ENCODE measurements at regions not wholly inside any gene's neighbourhood (a gene's known extent, or its start where the extent isn't known, plus 50 kb on each side); places are given as distances from the start of the nearest gene placed in this dataset.
"Not testable (repeated sequence)": the region's sequence is repeated elsewhere in the genome, so short reads cannot be mapped to it uniquely, and the experiment has no call there.

DNA sequence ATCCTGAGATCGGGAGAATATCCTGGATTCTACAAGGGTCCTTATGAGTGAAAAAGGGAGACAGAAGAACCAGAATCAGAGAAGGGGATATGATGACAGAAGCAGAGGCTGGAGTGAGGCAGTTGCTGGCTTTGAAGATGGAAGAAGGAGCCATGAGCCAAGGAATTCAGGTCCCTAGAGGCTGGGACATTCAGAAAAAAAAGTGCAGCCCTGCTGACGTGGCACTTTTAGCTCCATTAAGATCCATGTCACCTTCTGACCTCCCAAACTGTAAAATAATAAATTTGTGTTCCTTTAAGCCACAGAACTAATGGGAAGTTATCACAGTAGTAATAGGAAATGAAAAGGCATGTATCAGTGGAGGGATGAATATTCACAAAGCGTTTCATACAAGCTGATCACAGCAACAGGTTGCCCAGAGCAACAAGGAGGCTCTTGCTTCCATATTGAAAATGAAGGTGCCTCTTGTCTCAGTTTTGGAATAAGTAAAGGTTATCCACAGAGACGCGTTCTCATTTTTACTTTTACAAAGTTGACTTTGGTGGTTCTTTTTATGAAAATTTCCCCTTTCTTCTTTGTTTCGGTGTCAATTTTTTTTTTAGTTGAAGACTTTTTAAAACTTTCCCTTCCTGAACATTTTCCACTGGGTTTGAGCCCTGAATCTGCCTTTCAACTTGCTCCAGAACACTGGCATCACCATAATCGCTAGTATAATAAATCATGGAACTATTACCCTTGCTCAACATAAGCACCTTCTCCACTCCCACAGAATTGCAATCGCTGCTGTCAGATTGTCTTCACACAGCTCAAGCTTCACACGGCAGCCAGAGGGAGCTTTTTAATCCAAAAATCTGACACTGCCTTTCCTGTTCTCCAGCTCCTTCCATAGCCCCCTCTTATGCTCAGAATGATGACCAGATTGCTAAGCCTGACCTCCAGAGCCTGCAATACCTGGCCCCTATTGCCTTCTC lies 127.6 kb upstream of the RBPJ start:
- Histone ChIP-seq H3K4me3 (no peak overlapping the region), H3K27ac (peak overlapping the region in 1 of 21 experiments; percentile 7)

DNA sequence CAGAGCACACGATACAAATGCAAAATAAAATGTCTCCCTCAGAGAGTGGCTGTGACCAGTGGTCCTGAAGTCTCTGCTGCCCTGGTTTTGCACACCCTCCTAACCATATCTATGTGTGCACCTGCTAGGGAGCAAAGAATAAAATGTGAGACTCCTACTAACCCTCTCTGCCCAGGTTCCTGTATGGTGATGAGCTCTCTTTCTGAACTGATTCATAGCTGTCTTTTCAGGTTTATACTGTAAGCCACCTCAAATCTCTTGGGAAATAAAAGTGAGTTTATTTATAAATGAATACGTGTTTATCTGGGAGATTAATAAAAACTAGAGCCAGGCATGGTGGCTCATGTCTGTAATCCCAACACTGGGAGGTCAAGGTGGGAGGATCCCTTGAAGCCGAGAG lies 126.0 kb upstream of the RBPJ start:
- Histone ChIP-seq H3K4me3 (no peak overlapping the region), H3K27ac (no peak overlapping the region)

DNA sequence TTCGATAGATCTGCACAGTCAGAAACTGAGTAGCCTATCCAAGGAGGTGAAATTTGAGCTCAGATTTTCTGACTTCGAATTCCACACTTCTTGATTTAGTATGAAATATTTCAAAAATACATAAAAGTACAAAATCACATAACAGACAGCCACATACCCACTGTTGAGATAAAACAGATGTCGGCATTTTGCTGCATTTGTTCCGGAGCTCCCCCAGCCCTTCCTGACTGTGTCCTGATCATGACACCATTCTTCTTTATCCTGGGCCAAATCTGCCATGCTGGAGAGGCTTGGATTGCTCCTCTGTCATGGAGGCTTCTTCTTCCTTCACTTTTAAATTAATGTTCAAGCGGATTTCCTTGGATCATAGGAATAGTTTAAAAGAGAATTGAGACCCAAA lies 124.2 kb upstream of the RBPJ start:
- Histone ChIP-seq H3K27ac (peak overlapping the region in 2 of 21 experiments; percentile 66 to 85), H3K4me3 (no peak overlapping the region)

DNA sequence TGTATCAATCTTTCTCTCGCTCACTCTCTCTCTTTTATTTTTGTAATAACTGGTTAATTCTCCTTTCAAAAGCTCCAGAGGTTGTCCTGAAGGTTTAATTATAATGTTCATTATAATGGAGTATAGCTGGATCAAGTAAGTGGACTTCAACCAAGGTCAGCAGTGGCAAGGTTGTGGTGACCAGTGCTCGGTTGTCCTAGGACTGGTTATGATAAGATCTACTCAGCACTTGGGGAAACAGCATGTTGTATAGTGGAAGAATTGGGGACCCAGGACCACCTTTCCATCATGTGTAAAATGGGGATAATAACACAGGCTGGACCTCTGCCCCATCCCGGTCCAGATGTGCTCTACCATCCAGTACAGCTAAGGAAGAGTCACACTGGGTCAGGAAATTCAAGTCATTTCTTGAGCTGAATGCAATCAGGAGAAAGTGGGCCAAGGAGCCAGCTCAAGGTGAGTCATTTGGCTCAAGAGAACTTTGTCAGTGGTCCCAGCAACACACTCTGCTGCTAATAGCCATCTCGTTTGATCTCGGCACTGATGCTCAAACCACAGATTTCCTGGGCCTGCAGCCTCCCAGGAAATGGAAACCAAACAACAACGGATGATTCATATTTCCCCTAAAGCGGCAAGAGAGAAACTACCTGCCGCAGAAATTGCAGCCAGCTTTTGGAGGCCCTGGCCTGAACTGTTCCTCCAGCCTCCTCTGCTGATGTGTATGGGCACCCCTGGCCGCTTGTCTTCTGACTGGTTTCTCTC lies 123.6 kb upstream of the RBPJ start:
- Histone ChIP-seq H3K4me3 (no peak overlapping the region), H3K27ac (peak overlapping the region in 8 of 21 experiments; percentile 7 to 85 (median 54))

DNA sequence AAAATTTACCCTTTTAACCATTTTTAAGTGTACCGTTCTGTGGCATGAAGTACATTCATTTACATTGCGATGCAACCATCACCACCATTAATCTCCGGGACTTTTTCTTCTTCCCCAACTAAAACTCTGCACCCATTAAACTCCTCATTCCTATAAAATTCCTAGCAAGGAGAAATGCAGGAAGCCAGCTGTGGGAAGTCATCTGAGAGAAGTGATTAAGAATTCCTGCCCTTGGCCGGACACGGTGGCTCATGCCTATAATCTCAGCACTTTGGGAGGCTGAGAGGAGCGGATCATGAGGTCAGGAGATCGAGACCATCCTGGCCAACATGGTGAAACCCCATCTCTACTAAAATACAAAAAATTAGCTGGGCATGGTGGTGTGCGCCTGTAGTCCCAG lies 121.9 kb upstream of the RBPJ start:
- not testable (repeated sequence) for H3K4me3 ChIP-seq
- peak overlapping the region in 2 of 21 experiments; percentile 6 to 85 for H3K27ac ChIP-seq

DNA sequence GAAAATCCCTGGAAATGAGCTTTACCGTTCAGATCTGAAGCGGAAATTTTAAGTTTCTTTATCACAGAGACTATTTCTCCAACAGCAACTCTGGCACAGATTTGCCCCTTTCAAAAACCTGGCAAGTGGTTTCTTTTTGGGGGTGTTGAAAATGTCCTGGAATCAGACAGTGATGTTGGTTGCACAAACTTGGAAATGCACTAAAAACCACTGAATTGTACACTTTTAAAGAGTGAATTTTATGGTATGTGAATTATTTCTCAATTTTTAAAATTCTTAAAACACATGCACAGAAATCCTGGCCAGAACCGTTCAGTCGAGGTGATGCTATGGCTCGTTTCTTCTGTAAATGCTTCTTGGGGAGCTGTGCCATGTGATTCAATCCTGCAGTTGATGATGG lies 121.2 kb upstream of the RBPJ start:
- H3K27ac ChIP-seq = no peak overlapping the region
- no peak overlapping the region for H3K4me3 ChIP-seq

DNA sequence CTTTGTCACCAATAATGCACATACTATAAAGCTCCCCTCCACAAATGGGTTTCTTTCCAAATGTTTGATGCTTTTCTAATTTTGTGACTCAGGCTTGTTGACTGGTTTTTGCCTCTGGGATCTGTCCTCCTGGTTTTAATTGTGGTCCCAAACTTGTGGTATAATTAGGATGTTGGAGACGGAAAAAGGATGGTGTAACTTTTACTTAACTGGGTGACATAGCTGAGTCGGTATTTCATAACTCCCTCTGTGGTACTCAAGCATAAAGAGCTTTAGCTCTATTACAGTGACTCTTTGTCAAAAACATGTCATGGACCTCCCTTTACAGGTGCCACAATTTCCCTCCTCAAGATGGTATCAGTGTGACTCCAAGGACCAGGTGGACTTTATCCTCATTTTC lies 119.7 kb upstream of the RBPJ start:
- Histone ChIP-seq H3K27ac (no peak overlapping the region), H3K4me3 (no peak overlapping the region)

DNA sequence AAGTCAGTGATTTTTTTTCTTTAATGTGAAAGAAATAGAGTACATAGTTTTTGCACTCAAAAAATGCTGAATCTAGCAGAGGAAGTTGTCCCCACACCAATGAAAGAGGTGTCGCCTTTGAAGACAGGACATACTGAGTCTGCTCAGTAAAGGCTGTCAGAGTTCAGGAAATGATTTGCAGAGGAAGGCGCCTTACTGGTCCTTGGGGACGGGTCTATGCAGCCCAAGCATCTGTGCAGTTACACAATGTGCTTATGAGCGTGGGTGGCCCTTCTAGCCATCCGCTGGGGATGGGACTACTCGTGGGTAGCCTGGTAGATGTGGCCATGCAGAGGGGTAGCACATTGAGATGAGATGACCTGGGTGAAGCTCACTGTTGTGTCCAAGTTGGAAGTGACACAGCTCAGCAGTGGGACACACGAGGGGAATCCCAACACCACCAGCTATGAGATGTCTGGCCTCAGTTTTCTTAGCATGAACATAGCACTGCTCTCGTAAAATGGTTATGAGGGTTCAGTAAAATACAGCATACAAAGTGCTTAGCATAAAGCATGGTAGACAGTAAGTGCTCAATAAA lies 116.5 kb upstream of the RBPJ start:
- H3K27ac ChIP-seq = peak overlapping the region in 2 of 21 experiments; percentile 13 to 49
- no peak overlapping the region for H3K4me3 ChIP-seq

DNA sequence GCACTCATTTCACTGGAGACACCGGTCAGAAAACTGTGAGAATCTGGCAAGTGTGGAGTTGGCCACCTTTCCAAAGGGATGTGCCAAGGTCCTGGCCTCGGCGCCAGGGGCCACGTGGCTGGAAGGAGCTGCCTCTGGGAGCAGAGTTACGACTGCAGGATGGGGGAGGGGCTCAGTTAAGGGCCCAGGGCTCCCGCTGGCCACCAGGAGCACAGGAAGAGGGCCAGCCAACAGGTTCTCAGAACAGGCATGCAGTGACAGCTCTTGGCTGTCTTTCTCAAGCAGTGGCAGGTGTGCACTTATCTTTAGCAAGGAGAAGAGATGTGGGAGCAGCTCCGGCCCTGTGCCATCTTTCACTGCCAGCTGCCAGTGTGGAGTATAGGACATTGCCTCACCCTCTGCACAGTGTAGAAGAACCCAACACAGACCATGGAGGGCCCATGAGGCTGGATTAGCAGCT lies 115.9 kb upstream of the RBPJ start:
- no peak overlapping the region for H3K27ac ChIP-seq
- H3K4me3 ChIP-seq = no peak overlapping the region

DNA sequence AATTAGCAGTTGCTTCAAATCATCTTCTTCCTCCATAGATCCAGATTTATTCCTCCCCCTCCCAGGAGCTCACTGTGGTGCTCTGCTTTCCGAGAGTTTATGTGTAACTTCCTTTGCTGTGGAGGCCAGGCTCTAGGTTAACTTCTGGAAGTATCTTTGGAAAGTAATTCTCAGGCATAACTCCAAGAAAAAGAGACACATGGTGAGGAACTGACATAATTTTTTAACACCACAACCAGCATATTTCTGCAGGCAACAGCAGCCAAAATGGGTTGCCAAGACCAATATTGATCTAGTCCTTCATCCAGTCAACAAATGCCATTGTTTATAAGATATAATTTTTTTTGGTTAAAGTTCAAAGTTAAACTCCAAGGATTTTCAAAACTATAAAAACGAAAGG lies 114.5 kb upstream of the RBPJ start:
- Histone ChIP-seq H3K27ac (peak overlapping the region in 1 of 21 experiments; percentile 21), H3K4me3 (no peak overlapping the region)

DNA sequence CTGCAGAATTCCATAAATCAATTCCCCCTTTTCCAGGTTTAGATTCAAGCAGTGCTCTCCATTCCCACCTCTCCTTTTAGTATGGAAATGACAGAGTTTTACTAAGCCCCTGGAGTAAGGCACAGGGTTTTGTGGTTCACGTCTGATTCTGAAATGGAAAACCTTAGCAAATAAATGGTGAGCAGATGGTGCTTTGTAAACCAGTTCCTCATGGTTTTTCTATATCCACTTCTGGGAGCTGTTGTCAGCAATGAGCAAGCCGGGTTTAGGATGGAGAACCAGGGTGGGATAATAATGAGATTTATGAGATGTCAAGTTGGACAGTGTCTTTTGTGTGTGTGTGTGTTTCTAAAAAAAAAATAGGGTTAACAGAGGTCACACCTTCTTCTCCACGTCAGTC lies 113.8 kb upstream of the RBPJ start:
- peak overlapping the region in 1 of 21 experiments; percentile 21 for H3K27ac ChIP-seq
- no peak overlapping the region for H3K4me3 ChIP-seq

DNA sequence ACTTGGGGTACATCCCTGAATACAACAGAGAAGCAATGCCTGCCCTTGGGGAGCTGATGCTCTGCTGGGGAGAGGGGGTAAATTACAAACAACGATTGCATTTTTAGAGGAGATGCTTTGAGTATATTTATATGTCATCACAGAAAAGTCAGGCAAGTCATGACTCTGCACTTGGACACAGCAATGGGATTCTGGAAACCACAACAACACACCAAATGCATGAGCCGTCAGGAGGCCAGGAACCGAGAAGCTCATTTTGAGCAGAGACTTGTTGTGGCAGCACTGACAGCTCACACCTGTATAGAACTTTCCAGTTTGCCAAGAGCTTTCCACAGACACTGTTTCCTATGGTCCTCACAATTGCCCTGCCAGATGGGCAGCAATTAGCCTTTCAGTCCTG lies 113.2 kb upstream of the RBPJ start:
- H3K4me3 ChIP-seq = no peak overlapping the region
- peak overlapping the region in 1 of 21 experiments; percentile 7 for H3K27ac ChIP-seq

DNA sequence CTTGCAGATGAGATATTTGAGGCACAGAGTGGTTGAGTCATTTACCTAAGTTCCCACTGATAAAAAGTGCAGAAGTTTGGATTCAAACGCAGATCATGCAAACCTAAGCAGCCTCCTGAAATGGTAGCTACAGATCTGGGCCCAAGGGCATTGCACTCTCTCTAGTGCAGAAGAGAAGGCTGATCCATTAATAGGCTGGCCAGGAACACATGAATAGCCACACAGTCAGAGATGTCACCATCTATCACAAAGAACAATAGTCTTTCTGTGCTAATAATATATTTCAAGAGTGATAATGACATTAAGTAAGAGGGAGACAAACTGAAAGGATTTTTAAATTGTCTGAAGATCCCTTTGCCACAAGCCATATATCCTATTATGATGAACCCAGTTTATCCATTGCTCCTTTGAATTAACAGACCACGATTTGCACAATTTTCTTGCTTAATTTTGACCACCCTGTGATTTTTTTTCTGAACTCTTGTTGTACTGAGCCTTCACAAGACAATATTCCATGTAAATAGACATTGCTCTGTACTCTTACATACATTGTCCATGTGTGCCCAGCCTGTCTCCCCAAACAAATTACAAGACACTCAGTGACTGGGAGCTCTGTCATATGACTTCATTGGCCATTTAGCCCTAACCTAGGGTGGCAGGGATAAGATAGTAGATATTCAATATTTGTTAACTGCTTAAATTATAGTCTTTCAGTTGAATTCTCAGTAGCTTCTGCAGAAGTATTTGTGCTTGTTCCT lies 112.4 kb upstream of the RBPJ start:
- H3K4me3 ChIP-seq = no peak overlapping the region

DNA sequence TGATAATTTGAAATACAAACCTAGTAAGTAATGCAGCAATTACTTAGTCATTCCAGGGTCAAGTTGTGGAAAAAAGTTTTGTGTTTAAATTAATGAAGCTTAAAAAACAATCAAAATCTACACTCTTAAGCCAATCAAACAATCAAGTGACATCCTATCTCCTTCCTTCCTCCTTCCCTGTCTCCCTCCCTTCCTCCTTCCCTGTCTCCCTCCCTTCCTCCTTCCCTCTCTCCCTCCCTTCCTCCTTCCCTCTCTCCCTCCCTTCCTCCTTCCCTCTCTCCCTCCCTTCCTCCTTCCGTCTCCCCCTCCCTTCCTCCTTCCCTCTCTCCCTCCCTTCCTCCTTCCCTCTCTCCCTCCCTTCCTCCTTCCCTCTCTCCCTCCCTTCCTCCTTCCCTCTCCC lies 111.4 kb upstream of the RBPJ start:
- H3K27ac ChIP-seq, H3K4me3 ChIP-seq: not testable (repeated sequence)

More for the DNA sequence above, 112.4 kb upstream of the RBPJ start:
- H3K27ac ChIP-seq = no peak overlapping the region

DNA sequence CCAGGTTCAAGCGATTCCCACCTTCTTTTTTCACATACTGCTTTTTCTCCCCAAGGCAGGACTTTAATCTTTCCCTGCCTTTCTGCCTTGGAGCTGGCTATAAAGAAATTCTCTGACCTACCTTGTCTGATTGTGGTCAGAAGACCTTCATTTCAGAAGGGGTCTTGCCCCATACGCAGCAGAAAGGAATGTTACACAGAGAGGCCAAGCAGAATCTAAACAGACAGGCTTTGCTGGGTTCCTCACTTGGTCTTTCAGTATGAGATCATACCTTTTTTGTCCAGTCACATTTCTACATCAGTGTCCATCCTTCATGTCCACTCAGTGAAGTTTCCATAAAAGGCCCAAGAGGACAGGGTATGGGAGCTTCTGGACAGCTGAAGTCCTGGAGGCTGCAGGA lies 108.3 kb upstream of the RBPJ start:
- Histone ChIP-seq H3K4me3 (no peak overlapping the region), H3K27ac (no peak overlapping the region)

DNA sequence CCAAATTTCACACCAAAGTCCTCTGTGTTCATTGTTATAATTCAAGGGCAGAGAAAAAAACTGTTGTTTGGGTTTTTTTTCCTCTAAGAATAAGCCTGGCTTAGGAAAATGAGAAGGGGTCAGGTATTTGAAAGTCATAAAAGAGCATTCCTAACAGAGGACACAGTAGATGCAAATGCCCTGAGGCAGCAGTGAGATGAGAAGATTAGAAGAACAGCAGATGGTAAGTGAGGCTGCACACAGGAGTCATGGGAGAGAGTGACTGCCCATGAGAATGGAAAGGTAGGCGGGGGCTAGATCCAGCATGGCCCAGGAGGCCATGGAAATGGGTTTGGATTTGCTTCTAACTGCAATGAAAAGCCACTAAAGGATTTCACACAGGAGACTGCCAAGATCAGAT lies 107.5 kb upstream of the RBPJ start:
- H3K27ac ChIP-seq = no peak overlapping the region
- no peak overlapping the region for H3K4me3 ChIP-seq

DNA sequence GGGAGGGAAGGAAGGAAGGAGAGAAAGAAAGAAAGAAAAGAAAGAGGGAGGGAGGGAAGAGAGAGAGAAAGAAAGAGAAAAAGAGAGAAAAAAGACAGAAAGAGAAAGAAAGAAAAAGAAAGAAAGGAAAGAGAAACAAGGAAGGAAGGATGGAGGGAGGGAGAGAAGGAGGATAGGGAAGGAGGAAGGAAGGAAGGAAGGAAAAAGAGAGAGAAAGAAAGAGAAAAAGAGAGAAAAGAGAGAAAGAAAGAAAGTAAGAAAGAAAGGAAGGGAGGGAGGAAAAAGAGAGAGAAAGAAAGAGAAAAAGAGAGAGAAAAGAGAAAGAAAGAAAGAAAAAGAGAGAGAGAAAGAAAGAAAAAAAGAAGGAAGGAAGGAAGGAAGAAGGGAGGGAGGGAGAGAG lies 105.8 kb upstream of the RBPJ start:
- no peak overlapping the region for H3K27ac ChIP-seq

DNA sequence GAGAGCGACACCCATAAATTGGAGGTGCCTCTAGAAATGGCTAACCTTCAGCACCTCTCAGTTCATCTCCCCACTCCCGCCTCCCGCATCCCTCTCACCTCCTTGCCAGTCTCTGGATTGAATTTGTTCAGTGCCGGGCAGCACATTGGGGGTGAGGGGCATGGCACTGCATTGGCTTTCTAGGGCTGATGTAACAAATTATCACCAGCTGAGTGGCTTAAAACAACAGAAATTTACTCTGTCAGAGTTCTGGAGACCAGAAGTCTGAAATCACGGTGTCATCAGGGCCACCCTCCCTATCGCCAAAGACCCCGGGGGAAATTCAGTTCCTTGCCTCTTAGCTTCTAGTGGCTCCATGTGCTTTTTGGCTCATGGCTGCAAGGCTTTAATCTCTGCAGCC lies 105.1 kb upstream of the RBPJ start:
- H3K4me3 ChIP-seq = no peak overlapping the region
- no peak overlapping the region for H3K27ac ChIP-seq

More for the DNA sequence above, 105.8 kb upstream of the RBPJ start:
- H3K4me3 ChIP-seq = no peak overlapping the region

DNA sequence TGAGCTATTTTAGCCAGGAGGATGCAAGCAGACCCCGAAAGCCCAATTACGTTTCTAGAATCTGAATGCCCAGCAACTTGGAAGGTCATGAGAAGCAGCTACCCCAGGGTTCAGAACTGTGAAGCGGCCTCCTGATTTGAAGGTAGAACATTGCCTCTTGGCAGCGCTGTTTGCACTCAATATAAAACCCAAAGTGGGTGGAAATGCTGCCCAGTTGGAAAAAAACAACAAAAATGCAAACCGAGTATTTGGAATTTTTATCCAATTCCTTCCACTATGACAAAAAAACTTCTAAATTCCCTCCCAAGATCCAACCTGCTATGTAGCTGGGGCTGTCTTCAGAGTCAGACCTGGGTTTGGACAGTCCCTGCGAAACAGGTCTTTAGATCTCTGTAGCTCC lies 103.3 kb upstream of the RBPJ start:
- peak overlapping the region in 15 of 21 experiments; percentile 18 to 84 (median 53) for H3K27ac ChIP-seq

More for the DNA sequence above, 103.3 kb upstream of the RBPJ start:
- H3K4me3 ChIP-seq = no peak overlapping the region

All from skin epidermis (tissue), 12 donors.